Spleen (tissue), 7 donors: ENCODE measurements at regions not wholly inside any gene's neighbourhood (a gene's known extent, or its start where the extent isn't known, plus 50 kb on each side); places are given as distances from the start of the nearest gene placed in this dataset.

Experiments used
- CTCF ChIP-seq, 11 experiments: fragments of 200-600 bp in 7 of 11; fragments of 450-650 bp in 4 of 11; sonication (generic) in 4 of 11; IDR thresholded peaks in 8 of 11; conservative IDR thresholded peaks in 3 of 11; 1 replicate in 7 of 11; 2 replicates in 4 of 11; pipeline versions ENCODE4 v1.4.0 to v1.8.0; 2016 to 2021; ENCODE audit warnings: antibody characterized with exemption in 11 of 11, inconsistent platforms in 4 of 11, mild to moderate bottlenecking in 1 of 11
- POLR2A ChIP-seq, 3 donors: fragments of 450-650 bp; IDR thresholded peaks; one replicate each; pipeline ENCODE4 v1.5.1; 2017; ENCODE audit warnings: antibody characterized with exemption in 3 of 3, mild to moderate bottlenecking in 1 of 3
- POLR2AphosphoS5 ChIP-seq, 3 donors: sonication (generic); formaldehyde crosslinking; IDR thresholded peaks; one replicate each; pipeline ENCODE4 v1.5.1; 2017; ENCODE audit warnings: antibody characterized with exemption in 3 of 3
- donor health status: DM: no; HTN: no; CAD: no; lungs with moderate emphysema.
- donor health status: DM: no; HTN: no; CAD: no.
- donor health status: DM: no; HTN: no; CAD: no.

- TF ChIP-seq CTCF (IDR thresholded peaks at IDR 0.05 in 8 of 11, conservative IDR thresholded peaks at IDR 0.05 in 3 of 11) (no peak), POLR2AphosphoS5 (IDR thresholded peaks at IDR 0.05) (no peak), POLR2A (IDR thresholded peaks at IDR 0.05) (no peak)
Measured at GRCh38 chr4:3639613-3640586, 107.7 kb upstream of the LRPAP1 start.
